ENCODE measurements at regions not wholly inside any gene's neighbourhood (a gene's known extent, or its start where the extent isn't known, plus 50 kb on each side); places are given as distances from the start of the nearest gene placed in this dataset.

GRCh38 chr9:129458663-129459546 lies 162.0 kb downstream of the C9orf50 start:
- Histone ChIP-seq H3K27ac (replicated peaks in 1 of 4) (peak overlapping the region; percentile 90 to 97 (median 94)), H3K4me1 (peaks cover 37 to 55% (median 49%) of the 10 kb centered on the region in 4 donors), H3K9me3 (no peaks in the 10 kb centered on the region), H3K27me3 (no peaks in the 10 kb centered on the region), H3K36me3 (no peaks in the 10 kb centered on the region), H3K4me3 (no peak overlapping the region)
- WGBS, result 25% methylated on average over 18 of the region's 29 CpGs
- intact Hi-C loops (cut with DNase I), result loop anchor here (5.0 kb wide), 2 partner anchors 42 to 122 kb away; no protein-coding TSS in a partner anchor
- no peak for TF ChIP-seq POLR2A (IDR thresholded peaks at IDR 0.05; ENCODE audit: low read depth)
- TF ChIP-seq EP300 (IDR thresholded peaks at IDR 0.05), result no peak
- TF ChIP-seq POLR2AphosphoS5 (IDR thresholded peaks at IDR 0.05), result peak in 1 of 2 donors; percentile 46
- no peak for TF ChIP-seq CTCF (IDR thresholded peaks at IDR 0.05)
- DNase-seq (ENCODE audit: extremely low spot score), result no peak

- WGBS, result 45% methylated on average over 6 of the region's 14 CpGs
- no peak for DNase-seq (ENCODE audit: extremely low spot score)
- no peak overlapping the region for H3K4me3 ChIP-seq
- no peaks in the 10 kb centered on the region for H3K36me3 ChIP-seq
- peak in 1 of 2 donors; percentile 33 for TF ChIP-seq POLR2AphosphoS5 (IDR thresholded peaks at IDR 0.05)
- no peak for TF ChIP-seq EP300 (IDR thresholded peaks at IDR 0.05)
- H3K9me3 ChIP-seq, result no peaks in the 10 kb centered on the region
- intact Hi-C loops (cut with DNase I), result loop anchor here (5.0 kb wide), 2 partner anchors 41 to 121 kb away; no protein-coding TSS in a partner anchor
- peak overlapping the region; percentile 90 to 97 (median 94) for H3K27ac ChIP-seq (replicated peaks in 1 of 4)
- no peaks in the 10 kb centered on the region for H3K27me3 ChIP-seq
- peaks cover 37 to 55% (median 48%) of the 10 kb centered on the region in 4 donors for H3K4me1 ChIP-seq
Observed at GRCh38 chr9:129458155-129458661, 162.7 kb downstream of the C9orf50 start.

- intact Hi-C loops (cut with DNase I), result loop anchor here (5.0 kb wide), 2 partner anchors 40 to 120 kb away; no protein-coding TSS in a partner anchor
- 95% methylated on average over 6 of the region's 6 CpGs for WGBS
- no peak for DNase-seq (ENCODE audit: extremely low spot score)
- no peak overlapping the region for H3K4me3 ChIP-seq
- peaks cover 37 to 52% (median 46%) of the 10 kb centered on the region in 4 donors for H3K4me1 ChIP-seq
- TF ChIP-seq POLR2AphosphoS5 (IDR thresholded peaks at IDR 0.05), result no peak
- TF ChIP-seq POLR2A (IDR thresholded peaks at IDR 0.05; ENCODE audit: low read depth), result no peak
- TF ChIP-seq CTCF (IDR thresholded peaks at IDR 0.05), result no peak
- no peak for TF ChIP-seq EP300 (IDR thresholded peaks at IDR 0.05)
- H3K36me3 ChIP-seq, result no peaks in the 10 kb centered on the region
- H3K9me3 ChIP-seq, result no peaks in the 10 kb centered on the region
- H3K27me3 ChIP-seq, result no peaks in the 10 kb centered on the region
- H3K27ac ChIP-seq (replicated peaks in 1 of 4), result peak overlapping the region in 1 of 4 donors; percentile 97
Observed at GRCh38 chr9:129457325-129457779, 163.5 kb downstream of the C9orf50 start.

- H3K36me3 ChIP-seq, result no peaks in the 10 kb centered on the region
- intact Hi-C loops (cut with DNase I), result loop anchor here (5.0 kb wide), 2 partner anchors 39 to 119 kb away; no protein-coding TSS in a partner anchor
- H3K4me3 ChIP-seq, result no peak overlapping the region
- no peak overlapping the region for H3K27ac ChIP-seq (replicated peaks in 1 of 4)
- H3K9me3 ChIP-seq, result no peaks in the 10 kb centered on the region
- no peak for DNase-seq (ENCODE audit: extremely low spot score)
- no peaks in the 10 kb centered on the region for H3K27me3 ChIP-seq
- peaks cover 38 to 50% (median 44%) of the 10 kb centered on the region in 4 donors for H3K4me1 ChIP-seq
- 93% methylated on average over 3 of the region's 3 CpGs for WGBS
- TF ChIP-seq POLR2A (IDR thresholded peaks at IDR 0.05; ENCODE audit: low read depth), result no peak
- TF ChIP-seq EP300 (IDR thresholded peaks at IDR 0.05), result no peak
- TF ChIP-seq CTCF (IDR thresholded peaks at IDR 0.05), result no peak
- no peak for TF ChIP-seq POLR2AphosphoS5 (IDR thresholded peaks at IDR 0.05)
Observed at GRCh38 chr9:129456549-129457324, 164.2 kb downstream of the C9orf50 start.

Measured in esophagus muscularis mucosa (tissue), 4 donors.